HG03571 (cell line): ENCODE measurements at regions not wholly inside any gene's neighbourhood (a gene's known extent, or its start where the extent isn't known, plus 50 kb on each side); places are given as distances from the start of the nearest gene placed in this dataset.
"Not testable (repeated sequence)": the region's sequence is repeated elsewhere in the genome, so short reads cannot be mapped to it uniquely, and the experiment has no call there.

Source experiments
- ATAC-seq: cut with Tn5 transposase; IDR thresholded peaks from one replicate; pipeline ENCODE4 v1.9.1; 2021; ENCODE audit not compliant: unreplicated experiment

GRCh38 chr6:110558575-110558974 lies 82.2 kb upstream of the SLC22A16 start:
- ATAC-seq: no peak

- ATAC-seq: no peak
These were observed 80.8 kb upstream of the SLC22A16 start for GRCh38 chr6:110557199-110557598.

- no peak for ATAC-seq
These were observed 80.1 kb upstream of the SLC22A16 start for GRCh38 chr6:110556317-110557110.

- ATAC-seq: no peak
These were observed 78.6 kb upstream of the SLC22A16 start for GRCh38 chr6:110554966-110555460.

GRCh38 chr6:110554441-110554840 lies 78.0 kb upstream of the SLC22A16 start:
- no peak for ATAC-seq

GRCh38 chr6:110552901-110553641 lies 76.7 kb upstream of the SLC22A16 start:
- no peak for ATAC-seq

GRCh38 chr6:110552076-110552475 lies 75.7 kb upstream of the SLC22A16 start:
- ATAC-seq: no peak

- ATAC-seq: no peak
These were observed 74.7 kb upstream of the SLC22A16 start for GRCh38 chr6:110551088-110551487.

- ATAC-seq: no peak
These were observed 73.9 kb upstream of the SLC22A16 start for GRCh38 chr6:110550353-110550752.

GRCh38 chr6:110549277-110549676 lies 72.9 kb upstream of the SLC22A16 start:
- no peak for ATAC-seq

GRCh38 chr6:110548110-110548847 lies 71.9 kb upstream of the SLC22A16 start:
- ATAC-seq: no peak

- no peak for ATAC-seq
These were observed 71.0 kb upstream of the SLC22A16 start for GRCh38 chr6:110547266-110547964.

GRCh38 chr6:110545081-110545872 lies 68.9 kb upstream of the SLC22A16 start:
- no peak for ATAC-seq

- ATAC-seq: no peak
These were observed 68.1 kb upstream of the SLC22A16 start for GRCh38 chr6:110544472-110544871.

- ATAC-seq: no peak
These were observed 66.7 kb upstream of the SLC22A16 start for GRCh38 chr6:110543106-110543505.

GRCh38 chr6:110542311-110543024 lies 66.1 kb upstream of the SLC22A16 start:
- no peak for ATAC-seq

GRCh38 chr6:110541701-110542309 lies 65.4 kb upstream of the SLC22A16 start:
- ATAC-seq: no peak

- ATAC-seq: not testable (repeated sequence)
These were observed 63.0 kb upstream of the SLC22A16 start for GRCh38 chr6:110539277-110540019.
